GM23338 (cell line): ENCODE measurements at regions not wholly inside any gene's neighbourhood (a gene's known extent, or its start where the extent isn't known, plus 50 kb on each side); places are given as distances from the start of the nearest gene placed in this dataset.

Experiments used
- ATAC-seq: fragments of 200-7000 bp; cut with Tn5 transposase; 3 replicates; pipeline ENCODE4 v1.9.1; 2020
- DNase-seq: peaks from one replicate; pipeline ENCODE4 v3.0.0-alpha.2; 2015; ENCODE audit warnings: low spot score
- H2AFZ ChIP-seq: fragments of 200-600 bp; sonication (generic); 2 replicates; pipeline ENCODE4 v1.8.0; 2016; ENCODE audit warnings: antibody characterized with exemption, mild to moderate bottlenecking, moderate library complexity
- H3F3A ChIP-seq: fragments of 200-600 bp; sonication (generic); replicated peaks from 2 replicates; pipeline ENCODE4 v1.8.0; 2017; ENCODE audit warnings: antibody characterized with exemption, mixed run types, low read depth
- H3K27ac ChIP-seq: fragments of 200-600 bp; sonication (generic); 2 replicates; pipeline ENCODE4 v1.6.1; 2016; ENCODE audit warnings: low read depth
- H3K27me3 ChIP-seq: fragments of 200-600 bp; sonication (generic); 2 replicates; pipeline ENCODE4 v1.8.0; 2016; ENCODE audit warnings: mild to moderate bottlenecking, mixed run types, moderate library complexity; ENCODE audit not compliant: insufficient read depth
- H3K36me3 ChIP-seq: fragments of 200-600 bp; sonication (generic); 2 replicates; pipeline ENCODE4 v1.8.0; 2016; ENCODE audit warnings: mild to moderate bottlenecking; ENCODE audit not compliant: insufficient read depth
- H3K4me1 ChIP-seq: fragments of 200-600 bp; sonication (generic); 2 replicates; pipeline ENCODE4 v1.8.0; 2016; ENCODE audit warnings: mild to moderate bottlenecking, moderate library complexity; ENCODE audit not compliant: insufficient read depth
- H3K4me2 ChIP-seq: fragments of 200-600 bp; sonication (generic); 2 replicates; pipeline ENCODE4 v1.7.1; 2017; ENCODE audit warnings: mixed run types
- H3K4me3 ChIP-seq: fragments of 200-600 bp; sonication (generic); 2 replicates; pipeline ENCODE4 v1.6.1; 2016; ENCODE audit warnings: mixed run types
- H3K79me2 ChIP-seq: fragments of 200-600 bp; sonication (generic); replicated peaks from 2 replicates; pipeline ENCODE4 v1.8.0; 2017; ENCODE audit warnings: mild to moderate bottlenecking; ENCODE audit not compliant: insufficient read depth
- H3K9me2 ChIP-seq: fragments of 200-600 bp; sonication (generic); 2 replicates; pipeline ENCODE4 v1.8.0; 2017; ENCODE audit not compliant: insufficient read depth
- H4K20me1 ChIP-seq: fragments of 200-600 bp; sonication (generic); replicated peaks from 2 replicates; pipeline ENCODE4 v1.8.0; 2017; ENCODE audit warnings: mild to moderate bottlenecking; ENCODE audit not compliant: insufficient read depth
- H3K27ac Mint-ChIP-seq: 2 replicates; pipeline ENCODE4 v1.8.0; 2020; ENCODE audit warnings: inconsistent platforms, mild to moderate bottlenecking, moderate library complexity, mixed read lengths
- H3K27me3 Mint-ChIP-seq: 3 replicates; pipeline ENCODE4 v1.8.0; 2022; ENCODE audit warnings: low read depth, mild to moderate bottlenecking, moderate library complexity, mixed read lengths, inconsistent platforms; ENCODE audit not compliant: insufficient read depth, poor library complexity
- H3K36me3 Mint-ChIP-seq: 3 replicates; pipeline ENCODE4 v1.8.0; 2021; ENCODE audit warnings: low read depth, mild to moderate bottlenecking, inconsistent platforms, moderate library complexity, mixed read lengths
- H3K4me1 Mint-ChIP-seq: 3 replicates; pipeline ENCODE4 v1.8.0; 2020; ENCODE audit warnings: mild to moderate bottlenecking, inconsistent platforms, mixed read lengths
- H3K4me3 Mint-ChIP-seq: 3 replicates; pipeline ENCODE4 v1.8.0; 2021; ENCODE audit warnings: moderate library complexity, mild to moderate bottlenecking, inconsistent platforms, mixed read lengths
- H3K9me3 Mint-ChIP-seq: 3 replicates; pipeline ENCODE4 v1.8.0; 2020; ENCODE audit warnings: moderate library complexity, mild to moderate bottlenecking, inconsistent platforms, mixed read lengths
- CREB1 ChIP-seq: fragments of 250-450 bp; sonication (Bioruptor Pico); IDR thresholded peaks from 2 replicates; pipeline ENCODE4 v1.5.0; 2020; ENCODE audit warnings: low read depth, mild to moderate bottlenecking, moderate library complexity
- CTCF ChIP-seq, 2 experiments: fragments of 200-600 bp in 1 of 2; sonication (generic) in 1 of 2; conservative IDR thresholded peaks; 2 replicates each; pipeline versions ENCODE4 v1.5.1 to v1.6.1; 2016 to 2017; ENCODE audit warnings: antibody characterized with exemption in 2 of 2, low read depth in 2 of 2, mild to moderate bottlenecking in 2 of 2, moderate library complexity in 1 of 2
- EZH2 ChIP-seq: fragments of 200-600 bp; sonication (generic); IDR thresholded peaks from one replicate; pipeline ENCODE4 v1.8.0; 2017; ENCODE audit warnings: antibody characterized with exemption, mild to moderate bottlenecking, low read depth; ENCODE audit not compliant: unreplicated experiment
- EZH2phosphoT487 ChIP-seq: fragments of 200-600 bp; sonication (generic); IDR thresholded peaks from one replicate; pipeline ENCODE4 v1.8.1; 2018; ENCODE audit warnings: antibody characterized with exemption; ENCODE audit not compliant: unreplicated experiment
- JUNB ChIP-seq: IDR thresholded peaks from one replicate; pipeline ENCODE4 v1.6.1; 2016; ENCODE audit warnings: antibody characterized with exemption; ENCODE audit not compliant: unreplicated experiment
- NANOG ChIP-seq: IDR thresholded peaks from 2 replicates; pipeline ENCODE4 v1.6.1; 2016; ENCODE audit warnings: antibody characterized with exemption, borderline replicate concordance
- POLR2AphosphoS5 ChIP-seq: IDR thresholded peaks from 2 replicates; pipeline ENCODE4 v1.6.1; 2016; ENCODE audit warnings: antibody characterized with exemption, low read depth
- REST ChIP-seq: IDR thresholded peaks from one replicate; pipeline ENCODE4 v1.6.1; 2018; ENCODE audit warnings: antibody characterized with exemption; ENCODE audit not compliant: unreplicated experiment
- STAT1 ChIP-seq: IDR thresholded peaks from one replicate; pipeline ENCODE4 v1.6.1; 2016; ENCODE audit warnings: antibody characterized with exemption; ENCODE audit not compliant: unreplicated experiment
- ZNF114 ChIP-seq: fragments of 250-450 bp; sonication (Bioruptor Pico); IDR thresholded peaks from 2 replicates; pipeline ENCODE4 v1.5.0; 2020; ENCODE audit warnings: mild to moderate bottlenecking, moderate library complexity
- ZNF331 ChIP-seq: fragments of 250-450 bp; sonication (Bioruptor Pico); IDR thresholded peaks from 2 replicates; pipeline ENCODE4 v1.5.0; 2020; ENCODE audit warnings: low read depth, mild to moderate bottlenecking, moderate library complexity
- TF ChIP-seq, protein P1 (sequence below): fragments of 250-450 bp; sonication (Bioruptor Pico); IDR thresholded peaks from 2 replicates; pipeline ENCODE4 v1.5.0; 2020; ENCODE audit warnings: mild to moderate bottlenecking, moderate library complexity
- TF ChIP-seq, protein P2 (sequence below): IDR thresholded peaks from 2 replicates; pipeline ENCODE4 v1.6.1; 2016; ENCODE audit warnings: antibody characterized with exemption

DNA sequence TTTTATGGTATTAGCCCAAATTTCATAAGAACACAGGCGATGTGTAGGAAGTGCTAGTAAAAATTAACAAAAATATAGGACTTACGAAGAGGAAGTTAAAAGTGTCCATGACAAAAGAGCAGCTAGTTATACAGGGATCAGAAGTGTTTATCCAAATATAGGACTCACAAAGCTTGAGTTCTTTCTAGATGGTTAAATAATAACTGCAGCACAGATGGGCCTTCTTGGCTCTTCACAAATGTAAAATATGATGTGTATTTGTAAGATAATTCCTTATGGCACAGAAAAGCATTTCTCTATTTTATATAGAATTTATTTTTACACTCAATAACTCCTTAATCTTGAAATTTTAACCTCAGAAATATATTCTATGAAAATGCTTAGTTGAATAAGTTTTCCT lies 100.9 kb upstream of the SPHKAP start:
- H3K4me1 Mint-ChIP-seq = no peaks in the 10 kb centered on the region
- H3K27me3 Mint-ChIP-seq = peaks cover 2% of the 10 kb centered on the region
- no peaks in the 10 kb centered on the region for H3K9me2 ChIP-seq
- H3K4me3 ChIP-seq = no peak overlapping the region
- no peaks in the 10 kb centered on the region for H4K20me1 ChIP-seq
- no peaks in the 10 kb centered on the region for H3K36me3 Mint-ChIP-seq
- H2AFZ ChIP-seq = no peak overlapping the region
- no peaks in the 10 kb centered on the region for H3K4me1 ChIP-seq
- H3K79me2 ChIP-seq = no peaks in the 10 kb centered on the region
- H3K4me3 Mint-ChIP-seq = no peak overlapping the region
- H3K27ac Mint-ChIP-seq = no peak overlapping the region
- no peak for DNase-seq
- no peak overlapping the region for H3K4me2 ChIP-seq
- no peaks in the 10 kb centered on the region for H3K9me3 Mint-ChIP-seq
- TF ChIP-seq NANOG (no peak), EZH2phosphoT487 (no peak), STAT1 (no peak), ZNF114 (CRISPR knock-in tag) (no peak), REST (no peak), ZNF331 (CRISPR knock-in tag) (no peak), POLR2AphosphoS5 (no peak), CREB1 (CRISPR knock-in tag) (no peak), EZH2 (no peak), CTCF (conservative IDR thresholded peaks at IDR 0.05; ENCODE audit: low read depth in 2 of 2) (no peak), JUNB (no peak)
- TF ChIP-seq, protein P1, sequence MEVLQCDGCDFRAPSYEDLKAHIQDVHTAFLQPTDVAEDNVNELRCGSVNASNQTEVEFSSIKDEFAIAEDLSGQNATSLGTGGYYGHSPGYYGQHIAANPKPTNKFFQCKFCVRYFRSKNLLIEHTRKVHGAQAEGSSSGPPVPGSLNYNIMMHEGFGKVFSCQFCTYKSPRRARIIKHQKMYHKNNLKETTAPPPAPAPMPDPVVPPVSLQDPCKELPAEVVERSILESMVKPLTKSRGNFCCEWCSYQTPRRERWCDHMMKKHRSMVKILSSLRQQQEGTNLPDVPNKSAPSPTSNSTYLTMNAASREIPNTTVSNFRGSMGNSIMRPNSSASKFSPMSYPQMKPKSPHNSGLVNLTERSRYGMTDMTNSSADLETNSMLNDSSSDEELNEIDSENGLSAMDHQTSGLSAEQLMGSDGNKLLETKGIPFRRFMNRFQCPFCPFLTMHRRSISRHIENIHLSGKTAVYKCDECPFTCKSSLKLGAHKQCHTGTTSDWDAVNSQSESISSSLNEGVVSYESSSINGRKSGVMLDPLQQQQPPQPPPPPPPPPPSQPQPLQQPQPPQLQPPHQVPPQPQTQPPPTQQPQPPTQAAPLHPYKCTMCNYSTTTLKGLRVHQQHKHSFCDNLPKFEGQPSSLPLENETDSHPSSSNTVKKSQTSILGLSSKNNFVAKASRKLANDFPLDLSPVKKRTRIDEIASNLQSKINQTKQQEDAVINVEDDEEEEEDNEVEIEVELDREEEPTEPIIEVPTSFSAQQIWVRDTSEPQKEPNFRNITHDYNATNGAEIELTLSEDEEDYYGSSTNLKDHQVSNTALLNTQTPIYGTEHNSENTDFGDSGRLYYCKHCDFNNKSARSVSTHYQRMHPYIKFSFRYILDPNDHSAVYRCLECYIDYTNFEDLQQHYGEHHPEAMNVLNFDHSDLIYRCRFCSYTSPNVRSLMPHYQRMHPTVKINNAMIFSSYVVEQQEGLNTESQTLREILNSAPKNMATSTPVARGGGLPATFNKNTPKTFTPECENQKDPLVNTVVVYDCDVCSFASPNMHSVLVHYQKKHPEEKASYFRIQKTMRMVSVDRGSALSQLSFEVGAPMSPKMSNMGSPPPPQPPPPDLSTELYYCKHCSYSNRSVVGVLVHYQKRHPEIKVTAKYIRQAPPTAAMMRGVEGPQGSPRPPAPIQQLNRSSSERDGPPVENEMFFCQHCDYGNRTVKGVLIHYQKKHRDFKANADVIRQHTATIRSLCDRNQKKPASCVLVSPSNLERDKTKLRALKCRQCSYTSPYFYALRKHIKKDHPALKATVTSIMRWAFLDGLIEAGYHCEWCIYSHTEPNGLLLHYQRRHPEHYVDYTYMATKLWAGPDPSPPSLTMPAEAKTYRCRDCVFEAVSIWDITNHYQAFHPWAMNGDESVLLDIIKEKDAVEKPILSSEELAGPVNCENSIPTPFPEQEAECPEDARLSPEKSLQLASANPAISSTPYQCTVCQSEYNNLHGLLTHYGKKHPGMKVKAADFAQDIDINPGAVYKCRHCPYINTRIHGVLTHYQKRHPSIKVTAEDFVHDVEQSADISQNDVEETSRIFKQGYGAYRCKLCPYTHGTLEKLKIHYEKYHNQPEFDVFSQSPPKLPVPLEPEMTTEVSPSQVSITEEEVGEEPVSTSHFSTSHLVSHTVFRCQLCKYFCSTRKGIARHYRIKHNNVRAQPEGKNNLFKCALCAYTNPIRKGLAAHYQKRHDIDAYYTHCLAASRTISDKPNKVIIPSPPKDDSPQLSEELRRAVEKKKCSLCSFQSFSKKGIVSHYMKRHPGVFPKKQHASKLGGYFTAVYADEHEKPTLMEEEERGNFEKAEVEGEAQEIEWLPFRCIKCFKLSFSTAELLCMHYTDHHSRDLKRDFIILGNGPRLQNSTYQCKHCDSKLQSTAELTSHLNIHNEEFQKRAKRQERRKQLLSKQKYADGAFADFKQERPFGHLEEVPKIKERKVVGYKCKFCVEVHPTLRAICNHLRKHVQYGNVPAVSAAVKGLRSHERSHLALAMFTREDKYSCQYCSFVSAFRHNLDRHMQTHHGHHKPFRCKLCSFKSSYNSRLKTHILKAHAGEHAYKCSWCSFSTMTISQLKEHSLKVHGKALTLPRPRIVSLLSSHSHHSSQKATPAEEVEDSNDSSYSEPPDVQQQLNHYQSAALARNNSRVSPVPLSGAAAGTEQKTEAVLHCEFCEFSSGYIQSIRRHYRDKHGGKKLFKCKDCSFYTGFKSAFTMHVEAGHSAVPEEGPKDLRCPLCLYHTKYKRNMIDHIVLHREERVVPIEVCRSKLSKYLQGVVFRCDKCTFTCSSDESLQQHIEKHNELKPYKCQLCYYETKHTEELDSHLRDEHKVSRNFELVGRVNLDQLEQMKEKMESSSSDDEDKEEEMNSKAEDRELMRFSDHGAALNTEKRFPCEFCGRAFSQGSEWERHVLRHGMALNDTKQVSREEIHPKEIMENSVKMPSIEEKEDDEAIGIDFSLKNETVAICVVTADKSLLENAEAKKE (CRISPR knock-in tag) = no peak
- TF ChIP-seq, protein P2, sequence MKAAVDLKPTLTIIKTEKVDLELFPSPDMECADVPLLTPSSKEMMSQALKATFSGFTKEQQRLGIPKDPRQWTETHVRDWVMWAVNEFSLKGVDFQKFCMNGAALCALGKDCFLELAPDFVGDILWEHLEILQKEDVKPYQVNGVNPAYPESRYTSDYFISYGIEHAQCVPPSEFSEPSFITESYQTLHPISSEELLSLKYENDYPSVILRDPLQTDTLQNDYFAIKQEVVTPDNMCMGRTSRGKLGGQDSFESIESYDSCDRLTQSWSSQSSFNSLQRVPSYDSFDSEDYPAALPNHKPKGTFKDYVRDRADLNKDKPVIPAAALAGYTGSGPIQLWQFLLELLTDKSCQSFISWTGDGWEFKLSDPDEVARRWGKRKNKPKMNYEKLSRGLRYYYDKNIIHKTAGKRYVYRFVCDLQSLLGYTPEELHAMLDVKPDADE = no peak
- no peak overlapping the region for H3K27ac ChIP-seq
- no peaks in the 10 kb centered on the region for H3K27me3 ChIP-seq
- no peaks in the 10 kb centered on the region for H3F3A ChIP-seq
- no peaks in the 10 kb centered on the region for H3K36me3 ChIP-seq
- ATAC-seq = no peak
